Heart left ventricle (tissue), 16 donors: ENCODE measurements at regions not wholly inside any gene's neighbourhood (a gene's known extent, or its start where the extent isn't known, plus 50 kb on each side); places are given as distances from the start of the nearest gene placed in this dataset.

Source experiments
- ATAC-seq, 4 donors: fragments of 200-7000 bp; cut with Tn5 transposase; one replicate each; pipeline ENCODE4 v1.9.1; 2020 to 2022; ENCODE audit warnings: moderate library complexity in 4 of 4, mild to moderate bottlenecking in 3 of 4, moderate number of reproducible peaks in 1 of 4
- DNase-seq, 5 donors: peaks; one replicate each; pipeline ENCODE4 v3.0.0-alpha.2; 2020
- H3K27ac ChIP-seq, 12 donors: fragments of 200-600 bp; sonication (generic) in 4 of 12; one replicate each; pipeline versions ENCODE4 v1.5.0 to v1.8.0; 2016 to 2022; ENCODE audit warnings: mild to moderate bottlenecking in 2 of 12
- H3K27me3 ChIP-seq, 9 donors: fragments of 200-600 bp; sonication (generic) in 2 of 9; one replicate each; pipeline versions ENCODE4 v1.5.1 to v1.8.0; 2016 to 2022; ENCODE audit warnings: mild to moderate bottlenecking in 3 of 9
- H3K36me3 ChIP-seq, 9 donors: fragments of 200-600 bp; sonication (generic) in 2 of 9; one replicate each; pipeline versions ENCODE4 v1.5.0 to v1.8.0; 2018 to 2022; ENCODE audit warnings: mild to moderate bottlenecking in 2 of 9
- H3K4me1 ChIP-seq, 12 donors: fragments of 200-600 bp; sonication (generic) in 4 of 12; one replicate each; pipeline versions ENCODE4 v1.5.0 to v1.8.0; 2016 to 2022; ENCODE audit warnings: mild to moderate bottlenecking in 3 of 12
- H3K4me3 ChIP-seq, 12 donors: fragments of 200-600 bp; sonication (generic) in 4 of 12; one replicate each; pipeline versions ENCODE4 v1.5.0 to v1.8.0; 2017 to 2022; ENCODE audit warnings: mild to moderate bottlenecking in 9 of 12, moderate library complexity in 4 of 12
- H3K9me3 ChIP-seq, 12 donors: fragments of 200-600 bp; sonication (generic) in 4 of 12; one replicate each; pipeline versions ENCODE4 v1.5.0 to v1.8.0; 2016 to 2022; ENCODE audit warnings: mild to moderate bottlenecking in 1 of 12
- POLR2A ChIP-seq, 2 donors: fragments of 450-650 bp; IDR thresholded peaks; one replicate each; pipeline ENCODE4 v1.6.1; 2017; ENCODE audit warnings: antibody characterized with exemption in 2 of 2, mild to moderate bottlenecking in 2 of 2, moderate library complexity in 2 of 2
- WGBS, 4 donors: extraction: QIAGEN DNeasy Blood & Tissue Kit in 2 of 4; methylation state at CpG; one replicate each; pipeline versions ENCODE4 v1.1.5 to v1.1.7; 2013 to 2018; 5-methylcytosine and 5-hydroxymethylcytosine counted together
- intact Hi-C, 10 donors: fragments of 100-400 bp; cut with DNase I; formaldehyde crosslinking; loops; one replicate each; pipeline versions ENCODE4 v1.11.1 to v1.14.2; 2022
- TF ChIP-seq, protein P1 (sequence below), 12 donors: fragments of 200-600 bp; sonication (generic) in 4 of 12; IDR thresholded peaks; one replicate each; pipeline versions ENCODE4 v1.5.0 to v1.8.0; 2018 to 2022; ENCODE audit warnings: antibody characterized with exemption in 12 of 12, mild to moderate bottlenecking in 5 of 12
- donor health status: ischemic (EF 13 %, LVEDD 7.1; RV severe dilation, severe dysfunction).
- donor health status: healthy with polysubstance abuse.
- donor health status: DM: no; HTN: yes; CAD: no.
- donor health status: DM: no; HTN: no; CAD: no.
- donor health status: ischemic (EF 25% LVEDD 6.9; RV normal size, moderate dysfunction).
- donor health status: ischemic (EF 25% LVEDD 5.7; RV mildly dilated, moderate dysfunction).
- donor health status: healthy.
- donor health status: DM: yes; HTN: yes; CAD: no.
- donor health status: ischemic (EF 35%, LVEDD 5.7; RV mildly dilated, moderate dysfunction).
- donor health status: nonischemic (EF 11% LVEDD 7.7; RV severe dilation, severe dysfunction).
- donor health status: DM: yes; HTN: yes; CAD: no.
- donor health status: PGD.
- donor health status: ischemic (EF 29% LVEDD 5.4; RV normal size, mild dysfunction).
- donor health status: nonischemic (EF 23%, LVEDD 6.1; RV moderate dilation, normal function).

DNA sequence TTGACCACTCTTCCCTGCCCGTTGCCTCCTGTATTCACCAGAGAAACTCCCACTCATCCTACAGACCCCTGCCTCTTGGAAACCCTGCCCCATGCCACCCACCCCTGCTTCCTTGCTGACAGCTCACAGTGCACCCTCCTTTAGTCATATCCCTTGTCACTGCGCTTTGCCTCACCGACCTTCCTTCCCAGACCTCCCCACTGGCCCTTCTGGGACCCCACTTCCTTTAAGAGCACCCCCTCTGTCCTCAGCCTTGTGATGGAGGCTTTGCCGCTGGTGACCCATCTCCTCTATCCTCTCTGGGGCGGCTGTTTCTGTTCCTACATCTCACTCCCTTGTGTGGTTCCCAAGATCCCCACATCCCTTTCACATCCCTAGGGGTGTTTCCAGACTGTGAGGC is 92.8 kb upstream of the ZMIZ1 start:
- no peak for TF ChIP-seq POLR2A (IDR thresholded peaks at IDR 0.05)
- TF ChIP-seq, protein P1, sequence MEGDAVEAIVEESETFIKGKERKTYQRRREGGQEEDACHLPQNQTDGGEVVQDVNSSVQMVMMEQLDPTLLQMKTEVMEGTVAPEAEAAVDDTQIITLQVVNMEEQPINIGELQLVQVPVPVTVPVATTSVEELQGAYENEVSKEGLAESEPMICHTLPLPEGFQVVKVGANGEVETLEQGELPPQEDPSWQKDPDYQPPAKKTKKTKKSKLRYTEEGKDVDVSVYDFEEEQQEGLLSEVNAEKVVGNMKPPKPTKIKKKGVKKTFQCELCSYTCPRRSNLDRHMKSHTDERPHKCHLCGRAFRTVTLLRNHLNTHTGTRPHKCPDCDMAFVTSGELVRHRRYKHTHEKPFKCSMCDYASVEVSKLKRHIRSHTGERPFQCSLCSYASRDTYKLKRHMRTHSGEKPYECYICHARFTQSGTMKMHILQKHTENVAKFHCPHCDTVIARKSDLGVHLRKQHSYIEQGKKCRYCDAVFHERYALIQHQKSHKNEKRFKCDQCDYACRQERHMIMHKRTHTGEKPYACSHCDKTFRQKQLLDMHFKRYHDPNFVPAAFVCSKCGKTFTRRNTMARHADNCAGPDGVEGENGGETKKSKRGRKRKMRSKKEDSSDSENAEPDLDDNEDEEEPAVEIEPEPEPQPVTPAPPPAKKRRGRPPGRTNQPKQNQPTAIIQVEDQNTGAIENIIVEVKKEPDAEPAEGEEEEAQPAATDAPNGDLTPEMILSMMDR (IDR thresholded peaks at IDR 0.05): no peak
- ATAC-seq (no peak), DNase-seq (peak in 1 of 5 donors; percentile 7)
- intact Hi-C loops: loop anchor here in 8 of 10 donors (2.0 to 10.0 kb wide), 9 partner anchors 87 to 941 kb away; partner anchors contain the start of genes ZMIZ1 (in 4 of the 8) and RPS24 (in 1 of the 8)
- 94 to 99% (median 96%) methylated on average over 5 of the region's 5 CpGs for WGBS, 4 donors
- no peaks in the 10 kb centered on the region for H3K9me3 ChIP-seq
- peaks cover 5 to 49% (median 30%) of the 10 kb centered on the region in 12 donors for H3K4me1 ChIP-seq
- H3K4me3 ChIP-seq: no peak overlapping the region
- no peak overlapping the region for H3K27ac ChIP-seq
- no peaks in the 10 kb centered on the region for H3K27me3 ChIP-seq
- H3K36me3 ChIP-seq: no peaks in the 10 kb centered on the region

DNA sequence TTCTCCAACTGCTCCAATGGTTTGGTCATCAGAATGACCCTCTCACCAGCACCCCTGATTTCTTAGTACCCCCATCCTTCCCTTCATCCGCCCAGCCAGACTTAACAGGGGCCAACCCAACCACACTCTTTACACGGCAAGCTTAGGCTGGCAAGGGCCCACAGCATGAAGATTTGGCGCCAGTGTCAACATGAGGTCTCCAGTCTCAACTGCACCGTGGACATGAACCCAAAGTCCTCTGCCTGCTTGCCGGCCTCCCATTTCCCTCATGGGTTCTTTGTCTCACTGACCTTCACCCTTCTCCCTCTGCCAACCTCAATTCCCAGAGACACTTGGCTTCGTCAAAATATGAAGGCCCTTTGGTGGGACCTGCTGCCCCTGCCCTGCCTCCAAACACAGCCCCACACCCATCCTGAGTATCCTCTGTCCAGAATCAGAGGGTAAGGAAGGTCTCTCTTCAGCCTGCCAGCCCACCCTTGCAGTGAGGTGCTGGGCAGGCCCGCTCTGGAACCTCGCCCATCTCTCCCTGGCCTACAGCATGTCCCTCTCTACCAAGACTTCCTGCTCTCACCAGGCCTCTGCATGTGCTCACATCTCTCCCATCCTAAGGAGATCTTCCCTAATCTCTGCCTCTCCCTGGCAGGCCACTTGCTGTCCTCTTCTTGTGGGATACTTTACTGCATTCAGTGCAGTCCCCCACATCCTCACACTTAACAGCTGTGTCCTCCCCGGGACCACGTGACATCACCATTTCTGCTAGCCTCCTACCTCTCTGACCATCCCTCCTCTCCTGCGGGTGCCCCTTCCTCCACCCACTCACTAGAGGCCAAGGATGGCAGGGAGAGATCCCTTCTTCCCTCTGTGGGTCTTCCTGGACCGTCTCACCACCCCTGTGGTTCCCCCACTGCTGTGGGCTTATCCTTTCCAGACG is 91.7 kb upstream of the ZMIZ1 start:
- H3K27me3 ChIP-seq: no peaks in the 10 kb centered on the region
- peak in 2 of 5 donors; percentile 23 to 40 for DNase-seq
- 92 to 96% (median 96%) methylated on average over 13 of the region's 13 CpGs for WGBS, 4 donors
- no peaks in the 10 kb centered on the region for H3K9me3 ChIP-seq
- H3K36me3 ChIP-seq: no peaks in the 10 kb centered on the region
- peak overlapping the region in 1 of 12 donors; percentile 29 for H3K27ac ChIP-seq
- no peak overlapping the region for H3K4me3 ChIP-seq
- intact Hi-C loops: loop anchor here in 8 of 10 donors (2.0 to 10.0 kb wide), 8 partner anchors 86 to 942 kb away; partner anchors contain the start of genes ZMIZ1 (in 2 of the 8) and RPS24 (in 1 of the 8)
- H3K4me1 ChIP-seq: peaks cover 5 to 46% (median 29%) of the 10 kb centered on the region in 12 donors
- no peak for ATAC-seq
- no peak for TF ChIP-seq POLR2A (IDR thresholded peaks at IDR 0.05)
- TF ChIP-seq, protein P1 (IDR thresholded peaks at IDR 0.05): no peak

DNA sequence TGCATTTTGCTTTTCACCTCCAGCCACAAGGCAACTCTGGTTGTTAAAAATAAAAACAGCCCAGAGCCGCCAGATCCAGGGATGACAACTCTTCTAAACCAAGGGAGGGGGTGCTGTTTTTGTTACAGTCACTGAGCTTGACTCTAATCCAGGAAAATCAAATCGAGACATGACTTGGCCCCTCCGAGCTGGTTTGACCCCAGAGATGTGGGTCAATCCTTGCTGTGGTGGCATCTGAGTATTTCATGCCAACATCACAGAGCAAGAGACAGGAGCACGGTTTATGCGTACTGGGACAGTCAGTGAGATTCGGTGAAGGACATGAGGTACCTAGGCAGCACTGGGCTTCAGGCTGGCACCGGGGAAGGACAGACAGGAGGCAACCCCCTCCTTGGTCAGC is 88.8 kb upstream of the ZMIZ1 start:
- peak in 1 of 5 donors; percentile 19 for DNase-seq
- no peak overlapping the region for H3K4me3 ChIP-seq
- H3K9me3 ChIP-seq: no peaks in the 10 kb centered on the region
- no peak for ATAC-seq
- H3K36me3 ChIP-seq: no peaks in the 10 kb centered on the region
- WGBS, 4 donors: 52 to 58% (median 58%) methylated on average over 7 of the region's 7 CpGs
- H3K27me3 ChIP-seq: no peaks in the 10 kb centered on the region
- no peak overlapping the region for H3K27ac ChIP-seq
- no peak for TF ChIP-seq POLR2A (IDR thresholded peaks at IDR 0.05)
- TF ChIP-seq, protein P1 (IDR thresholded peaks at IDR 0.05): no peak
- intact Hi-C loops: loop anchor here in 8 of 10 donors (5.0 to 10.0 kb wide), 9 partner anchors 82 to 945 kb away; partner anchors contain the start of genes ZMIZ1 (in 2 of the 8) and RPS24 (in 1 of the 8)
- H3K4me1 ChIP-seq: peaks cover 0 to 24% (median 5%) of the 10 kb centered on the region in 12 donors

DNA sequence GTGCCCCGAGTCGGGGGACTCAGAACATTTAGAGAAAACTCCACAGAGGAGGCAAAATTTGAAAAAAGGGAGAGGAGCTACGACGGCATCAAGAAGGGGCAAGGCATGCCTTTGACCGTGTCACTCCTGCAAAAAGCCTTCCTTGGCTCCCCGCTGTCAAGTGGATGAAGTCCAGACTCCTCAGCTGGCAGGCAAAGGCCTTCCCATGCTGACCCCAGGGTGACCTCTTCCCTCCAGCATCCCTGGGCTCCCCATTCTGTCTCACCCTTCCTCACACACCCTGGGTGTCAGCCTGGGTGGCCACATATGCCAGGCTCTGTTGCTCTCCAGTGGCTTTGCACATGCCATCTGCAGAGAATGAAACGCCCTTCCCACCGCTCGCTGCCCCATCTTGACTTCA is 88.4 kb upstream of the ZMIZ1 start:
- Histone ChIP-seq H3K27ac (no peak overlapping the region), H3K27me3 (no peaks in the 10 kb centered on the region), H3K36me3 (no peaks in the 10 kb centered on the region), H3K4me3 (no peak overlapping the region), H3K4me1 (peaks cover 0 to 20% (median 1%) of the 10 kb centered on the region in 12 donors), H3K9me3 (no peaks in the 10 kb centered on the region)
- TF ChIP-seq, protein P1 (IDR thresholded peaks at IDR 0.05): no peak
- no peak for TF ChIP-seq POLR2A (IDR thresholded peaks at IDR 0.05)
- intact Hi-C loops: loop anchor here in 2 of 10 donors (5.0 kb wide), 2 partner anchors 82 to 217 kb away; no protein-coding TSS in a partner anchor
- DNase-seq (peak in 1 of 5 donors; percentile 30), ATAC-seq (peak in 3 of 4 donors; percentile 14 to 27 (median 15))
- WGBS, 4 donors: 61 to 79% (median 70%) methylated on average over 9 of the region's 9 CpGs
